ENCODE measurements at regions not wholly inside any gene's neighbourhood (a gene's known extent, or its start where the extent isn't known, plus 50 kb on each side); places are given as distances from the start of the nearest gene placed in this dataset.
"Not testable (repeated sequence)": the region's sequence is repeated elsewhere in the genome, so short reads cannot be mapped to it uniquely, and the experiment has no call there.

GRCh38 chr19:27972291-27973040, 1240.5 kb downstream of the UQCRFS1 start:
- no peak for DNase-seq

GRCh38 chr19:27971869-27972268, 1241.1 kb downstream of the UQCRFS1 start:
- no peak for DNase-seq

GRCh38 chr19:27971071-27971470, 1241.9 kb downstream of the UQCRFS1 start:
- no peak for DNase-seq

- DNase-seq = no peak
Measured at GRCh38 chr19:27966390-27966816, 1246.5 kb downstream of the UQCRFS1 start.

- DNase-seq = no peak
Measured at GRCh38 chr19:27964185-27964584, 1248.8 kb downstream of the UQCRFS1 start.

- no peak for DNase-seq
Measured at GRCh38 chr19:27962264-27962663, 1250.7 kb downstream of the UQCRFS1 start.

GRCh38 chr19:27955485-27956480, 1257.2 kb downstream of the UQCRFS1 start:
- no peak for DNase-seq

GRCh38 chr19:27942607-27943006, 1270.3 kb downstream of the UQCRFS1 start:
- DNase-seq = not testable (repeated sequence)

- no peak for DNase-seq
Measured at GRCh38 chr19:27936139-27936538, 1276.8 kb downstream of the UQCRFS1 start.

- no peak for DNase-seq
Measured at GRCh38 chr19:27935669-27936068, 1277.3 kb downstream of the UQCRFS1 start.

GRCh38 chr19:27929399-27929798, 1283.6 kb downstream of the UQCRFS1 start:
- no peak for DNase-seq

- no peak for DNase-seq
Measured at GRCh38 chr19:27925202-27925601, 1287.7 kb downstream of the UQCRFS1 start.

- no peak for DNase-seq
Measured at GRCh38 chr19:27922970-27923369, 1290.0 kb downstream of the UQCRFS1 start.

GRCh38 chr19:27920774-27921173, 1292.2 kb downstream of the UQCRFS1 start:
- no peak for DNase-seq

GRCh38 chr19:27918818-27919217, 1294.1 kb downstream of the UQCRFS1 start:
- no peak for DNase-seq

- no peak for DNase-seq
Measured at GRCh38 chr19:27911122-27911898, 1301.6 kb downstream of the UQCRFS1 start.

GRCh38 chr19:27909861-27910260, 1303.1 kb downstream of the UQCRFS1 start:
- no peak for DNase-seq

- no peak for DNase-seq
Measured at GRCh38 chr19:27909185-27909840, 1303.6 kb downstream of the UQCRFS1 start.

- no peak for DNase-seq
Measured at GRCh38 chr19:27906081-27906480, 1306.9 kb downstream of the UQCRFS1 start.

- DNase-seq = no peak
Measured at GRCh38 chr19:27905074-27905473, 1307.9 kb downstream of the UQCRFS1 start.

GRCh38 chr19:27901078-27901477, 1311.9 kb downstream of the UQCRFS1 start:
- DNase-seq = no peak

GRCh38 chr19:27896091-27896490, 1316.9 kb downstream of the UQCRFS1 start:
- no peak for DNase-seq

Data from NCI-H2081 treated with DMSO at 0.1 percent for 48 hours (cell line).